CD4-positive, CD25-positive, alpha-beta regulatory T cell (primary cell): ENCODE measurements at regions not wholly inside any gene's neighbourhood (a gene's known extent, or its start where the extent isn't known, plus 50 kb on each side); places are given as distances from the start of the nearest gene placed in this dataset.

ENCODE experiments used
- ATAC-seq, 2 donors: fragments of 150-1000 bp; cut with Tn5 transposase; one replicate each; pipeline ENCODE4 v1.10.0; 2021; ENCODE audit warnings: low read depth in 2 of 2, moderate number of reproducible peaks in 2 of 2, moderate library complexity in 1 of 2
- DNase-seq, 3 donors: peaks; one replicate each; pipeline versions ENCODE4 v3.0.0 to v3.0.0-alpha.2; 2012 to 2022; ENCODE audit warnings: mixed read lengths in 1 of 3
- H3K27ac ChIP-seq: one replicate; pipeline ENCODE4 v1.7.0; 2013; ENCODE audit warnings: mild to moderate bottlenecking, low read length; ENCODE audit not compliant: insufficient read depth, poor library complexity, severe bottlenecking
- H3K27me3 ChIP-seq: one replicate; pipeline ENCODE4 v1.7.0; 2013; ENCODE audit warnings: low read length; ENCODE audit not compliant: control insufficient read depth, insufficient read depth
- H3K36me3 ChIP-seq: one replicate; pipeline ENCODE4 v1.7.0; 2013; ENCODE audit warnings: mild to moderate bottlenecking, low read length, moderate library complexity; ENCODE audit not compliant: control insufficient read depth, insufficient read depth
- H3K4me1 ChIP-seq: 2 replicates; pipeline ENCODE4 v1.7.0; 2013; ENCODE audit warnings: mild to moderate bottlenecking, low read length; ENCODE audit not compliant: insufficient read depth, control insufficient read depth, poor library complexity, severe bottlenecking
- H3K4me3 ChIP-seq: one replicate; pipeline ENCODE4 v1.7.0; 2013; ENCODE audit warnings: low read depth, mild to moderate bottlenecking, low read length, moderate library complexity
- H3K9me3 ChIP-seq, 2 experiments: 1 replicate in 1 of 2; 2 replicates in 1 of 2; pipeline ENCODE4 v1.7.0; 2013; ENCODE audit warnings: low read length in 2 of 2, mild to moderate bottlenecking in 1 of 2, moderate library complexity in 1 of 2; ENCODE audit not compliant: control insufficient read depth in 2 of 2
- H3K27ac Mint-ChIP-seq, 3 donors: one replicate each; pipeline ENCODE4 v1.8.0; 2020 to 2022; ENCODE audit warnings: mild to moderate bottlenecking in 3 of 3, mixed read lengths in 3 of 3, moderate library complexity in 2 of 3
- H3K27me3 Mint-ChIP-seq: one replicate; pipeline ENCODE4 v1.8.0; 2022; ENCODE audit warnings: mild to moderate bottlenecking, mixed read lengths
- H3K36me3 Mint-ChIP-seq: one replicate; pipeline ENCODE4 v1.8.0; 2020; ENCODE audit warnings: mixed read lengths
- H3K4me1 Mint-ChIP-seq, 4 donors: one replicate each; pipeline ENCODE4 v1.8.0; 2020 to 2022; ENCODE audit warnings: mixed read lengths in 4 of 4, mild to moderate bottlenecking in 1 of 4
- H3K4me3 Mint-ChIP-seq, 4 donors: one replicate each; pipeline ENCODE4 v1.8.0; 2020 to 2022; ENCODE audit warnings: mild to moderate bottlenecking in 4 of 4, mixed read lengths in 4 of 4, moderate library complexity in 3 of 4
- H3K9me3 Mint-ChIP-seq, 7 donors: one replicate each; pipeline ENCODE4 v1.8.0; 2020 to 2022; ENCODE audit warnings: mixed read lengths in 7 of 7, mild to moderate bottlenecking in 3 of 7, moderate library complexity in 2 of 7

DNA sequence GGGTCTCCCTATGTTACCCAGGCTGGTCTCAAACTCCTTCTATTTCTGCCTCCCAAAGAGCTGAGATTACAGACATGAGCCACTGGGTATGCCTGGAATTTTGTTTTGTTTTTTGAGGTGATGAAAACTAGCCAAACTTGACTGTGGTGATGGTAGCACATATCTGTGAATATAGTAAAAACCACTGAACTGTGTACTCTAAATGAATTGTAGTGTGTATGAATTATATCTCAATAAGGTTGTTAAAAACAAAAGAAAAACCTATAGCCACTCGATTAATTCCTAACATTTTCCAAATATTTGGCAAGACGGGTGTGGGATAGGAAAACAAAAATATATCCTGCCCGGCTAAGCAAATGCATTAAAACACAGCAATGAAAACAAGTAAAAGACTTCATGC lies 1302.3 kb upstream of the CHAC2 start:
- no peaks in the 10 kb centered on the region for H3K27me3 Mint-ChIP-seq
- ATAC-seq: no peak

GRCh38 chr2:52463457-52463856 lies 1304.1 kb upstream of the CHAC2 start:
- no peak overlapping the region for H3K4me3 Mint-ChIP-seq
- H3K27ac ChIP-seq: no peak overlapping the region
- H3K36me3 ChIP-seq: no peaks in the 10 kb centered on the region
- H3K27ac Mint-ChIP-seq: no peak overlapping the region
- no peaks in the 10 kb centered on the region for H3K27me3 Mint-ChIP-seq
- no peaks in the 10 kb centered on the region for H3K9me3 ChIP-seq
- no peaks in the 10 kb centered on the region for H3K36me3 Mint-ChIP-seq
- ATAC-seq (no peak), DNase-seq (no peak)
- H3K27me3 ChIP-seq: no peaks in the 10 kb centered on the region
- no peaks in the 10 kb centered on the region for H3K4me1 ChIP-seq
- no peaks in the 10 kb centered on the region for H3K4me1 Mint-ChIP-seq
- H3K9me3 Mint-ChIP-seq: peaks cover 1 to 10% (median 4%) of the 10 kb centered on the region in 7 donors
- H3K4me3 ChIP-seq: no peak overlapping the region

More for the DNA sequence above, 1302.3 kb upstream of the CHAC2 start:
- H3K36me3 Mint-ChIP-seq: no peaks in the 10 kb centered on the region
- H3K4me3 ChIP-seq: no peak overlapping the region
- no peaks in the 10 kb centered on the region for H3K27me3 ChIP-seq
- H3K4me3 Mint-ChIP-seq: no peak overlapping the region
- no peak overlapping the region for H3K27ac Mint-ChIP-seq
- H3K27ac ChIP-seq: no peak overlapping the region
- no peaks in the 10 kb centered on the region for H3K36me3 ChIP-seq
- no peaks in the 10 kb centered on the region for H3K4me1 ChIP-seq
- peaks cover 0 to 7% (median 4%) of the 10 kb centered on the region in 7 donors for H3K9me3 Mint-ChIP-seq
- no peak for DNase-seq
- no peaks in the 10 kb centered on the region for H3K9me3 ChIP-seq
- no peaks in the 10 kb centered on the region for H3K4me1 Mint-ChIP-seq

DNA sequence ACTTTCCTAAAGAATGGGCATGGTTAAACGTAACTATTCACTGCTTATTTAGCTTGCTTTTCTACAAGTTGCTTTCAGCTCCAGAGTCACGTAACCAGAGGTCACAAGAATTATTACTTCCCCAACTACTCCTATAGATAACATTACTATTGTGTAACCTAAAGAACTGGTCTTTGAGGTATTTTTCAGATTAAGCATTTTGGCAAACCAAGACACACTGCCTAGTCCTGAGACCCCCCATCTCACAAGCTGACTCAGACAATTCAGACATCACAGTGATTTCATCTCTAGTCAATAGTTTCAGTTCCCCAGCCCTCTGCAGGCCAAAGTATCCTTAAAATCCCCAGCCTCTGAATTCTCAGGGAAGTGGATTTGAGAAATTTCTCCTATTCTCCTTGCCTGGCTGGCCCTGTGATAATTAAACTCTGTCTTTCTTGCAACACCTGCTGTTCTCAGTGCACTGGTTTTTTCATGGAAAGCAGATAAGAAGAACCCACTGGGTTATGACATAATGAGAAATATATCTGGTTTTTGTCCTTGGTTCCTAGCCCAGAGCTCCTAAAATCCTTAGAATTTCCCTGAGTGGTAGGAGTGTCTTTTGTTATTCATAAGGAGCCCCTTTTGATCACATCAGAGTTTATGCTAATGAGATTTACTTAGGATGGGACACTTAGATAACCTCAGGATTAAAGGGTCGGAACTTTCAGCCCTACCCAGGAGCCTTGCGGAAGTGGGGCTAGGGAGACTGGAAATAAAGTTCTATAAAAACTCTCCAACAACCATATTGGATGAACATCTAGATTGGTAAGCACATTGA lies 1310.8 kb upstream of the CHAC2 start:
- Mint-ChIP-seq H3K4me3 (no peak overlapping the region), H3K9me3 (peaks cover 0 to 8% (median 4%) of the 10 kb centered on the region in 7 donors), H3K36me3 (no peaks in the 10 kb centered on the region), H3K4me1 (no peaks in the 10 kb centered on the region), H3K27me3 (no peaks in the 10 kb centered on the region), H3K27ac (no peak overlapping the region)
- H3K36me3 ChIP-seq: no peaks in the 10 kb centered on the region
- no peaks in the 10 kb centered on the region for H3K9me3 ChIP-seq
- H3K27ac ChIP-seq: no peak overlapping the region
- no peaks in the 10 kb centered on the region for H3K27me3 ChIP-seq
- no peaks in the 10 kb centered on the region for H3K4me1 ChIP-seq
- DNase-seq: no peak
- no peak for ATAC-seq
- no peak overlapping the region for H3K4me3 ChIP-seq

- Mint-ChIP-seq H3K27me3 (no peaks in the 10 kb centered on the region), H3K27ac (no peak overlapping the region), H3K4me1 (no peaks in the 10 kb centered on the region), H3K9me3 (peaks cover 0 to 10% (median 4%) of the 10 kb centered on the region in 7 donors), H3K36me3 (no peaks in the 10 kb centered on the region), H3K4me3 (no peak overlapping the region)
- H3K9me3 ChIP-seq: no peaks in the 10 kb centered on the region
- H3K27me3 ChIP-seq: no peaks in the 10 kb centered on the region
- H3K4me1 ChIP-seq: no peaks in the 10 kb centered on the region
- no peak overlapping the region for H3K27ac ChIP-seq
- no peak overlapping the region for H3K4me3 ChIP-seq
- DNase-seq (no peak), ATAC-seq (no peak)
- no peaks in the 10 kb centered on the region for H3K36me3 ChIP-seq
Observed at GRCh38 chr2:52454962-52455361, 1312.6 kb upstream of the CHAC2 start.

GRCh38 chr2:52452201-52452600 lies 1315.4 kb upstream of the CHAC2 start:
- Histone ChIP-seq H3K4me3 (no peak overlapping the region), H3K36me3 (no peaks in the 10 kb centered on the region), H3K27me3 (no peaks in the 10 kb centered on the region), H3K4me1 (no peaks in the 10 kb centered on the region), H3K9me3 (no peaks in the 10 kb centered on the region), H3K27ac (no peak overlapping the region)
- peaks cover 0 to 7% (median 3%) of the 10 kb centered on the region in 7 donors for H3K9me3 Mint-ChIP-seq
- no peaks in the 10 kb centered on the region for H3K4me1 Mint-ChIP-seq
- no peak overlapping the region for H3K27ac Mint-ChIP-seq
- ATAC-seq (no peak), DNase-seq (no peak)
- no peaks in the 10 kb centered on the region for H3K36me3 Mint-ChIP-seq
- no peak overlapping the region for H3K4me3 Mint-ChIP-seq
- H3K27me3 Mint-ChIP-seq: no peaks in the 10 kb centered on the region

DNA sequence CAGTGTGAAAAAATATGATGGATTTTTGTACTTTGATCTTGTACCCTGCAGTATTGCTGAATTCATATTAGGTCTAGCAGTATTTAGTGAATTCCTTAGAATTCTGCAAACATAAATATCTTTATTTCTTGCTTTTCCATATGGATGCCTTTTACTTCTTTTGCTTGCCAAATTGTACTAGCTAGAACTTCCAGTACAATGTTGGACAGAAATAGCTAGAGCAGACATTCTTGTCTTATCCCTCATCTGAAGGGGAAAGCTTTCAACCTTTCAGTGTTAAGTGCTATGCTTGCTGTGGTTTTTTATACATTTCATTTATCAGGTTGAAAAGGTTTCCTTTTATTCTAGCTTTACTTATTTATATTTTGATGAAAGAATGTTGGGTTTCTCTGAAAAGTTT lies 1321.9 kb upstream of the CHAC2 start:
- Mint-ChIP-seq H3K27ac (no peak overlapping the region), H3K9me3 (peaks cover 0 to 9% (median 3%) of the 10 kb centered on the region in 7 donors)
- no peak for ATAC-seq

GRCh38 chr2:52431352-52431760 lies 1336.2 kb upstream of the CHAC2 start:
- H3K27me3 ChIP-seq: no peaks in the 10 kb centered on the region
- Mint-ChIP-seq H3K36me3 (no peaks in the 10 kb centered on the region), H3K4me1 (peaks cover 0 to 3% (median 0%) of the 10 kb centered on the region in 4 donors), H3K4me3 (no peak overlapping the region), H3K27me3 (no peaks in the 10 kb centered on the region), H3K9me3 (peaks cover 0 to 18% (median 7%) of the 10 kb centered on the region in 7 donors), H3K27ac (no peak overlapping the region)
- no peak overlapping the region for H3K4me3 ChIP-seq
- no peak overlapping the region for H3K27ac ChIP-seq
- no peaks in the 10 kb centered on the region for H3K4me1 ChIP-seq
- H3K9me3 ChIP-seq: peaks cover 3 to 9% of the 10 kb centered on the region in 2 experiments
- no peaks in the 10 kb centered on the region for H3K36me3 ChIP-seq
- DNase-seq (no peak), ATAC-seq (no peak)

More for the DNA sequence above, 1321.9 kb upstream of the CHAC2 start:
- Histone ChIP-seq H3K4me3 (no peak overlapping the region), H3K9me3 (no peaks in the 10 kb centered on the region), H3K36me3 (no peaks in the 10 kb centered on the region), H3K27ac (no peak overlapping the region), H3K27me3 (no peaks in the 10 kb centered on the region), H3K4me1 (no peaks in the 10 kb centered on the region)
- Mint-ChIP-seq H3K4me1 (no peaks in the 10 kb centered on the region), H3K4me3 (no peak overlapping the region), H3K27me3 (no peaks in the 10 kb centered on the region), H3K36me3 (no peaks in the 10 kb centered on the region)
- no peak for DNase-seq

GRCh38 chr2:52429740-52430139 lies 1337.9 kb upstream of the CHAC2 start:
- H3K4me1 ChIP-seq: no peaks in the 10 kb centered on the region
- no peaks in the 10 kb centered on the region for H3K27me3 Mint-ChIP-seq
- no peak overlapping the region for H3K4me3 Mint-ChIP-seq
- H3K27me3 ChIP-seq: no peaks in the 10 kb centered on the region
- no peak overlapping the region for H3K27ac ChIP-seq
- H3K36me3 ChIP-seq: no peaks in the 10 kb centered on the region
- no peaks in the 10 kb centered on the region for H3K36me3 Mint-ChIP-seq
- no peak for DNase-seq
- H3K4me3 ChIP-seq: no peak overlapping the region
- no peak for ATAC-seq
- no peak overlapping the region for H3K27ac Mint-ChIP-seq
- H3K9me3 Mint-ChIP-seq: peaks cover 0 to 18% (median 7%) of the 10 kb centered on the region in 7 donors
- H3K9me3 ChIP-seq: peaks cover 3 to 9% of the 10 kb centered on the region in 2 experiments
- peaks cover 0 to 3% (median 0%) of the 10 kb centered on the region in 4 donors for H3K4me1 Mint-ChIP-seq
